Amniotic epithelial cell (primary cell): ENCODE measurements at regions not wholly inside any gene's neighbourhood (a gene's known extent, or its start where the extent isn't known, plus 50 kb on each side); places are given as distances from the start of the nearest gene placed in this dataset.
A peak's percentile ranks its signal among the peaks of the same experiment; 100 is the strongest.

Source experiments
- DNase-seq: peaks from one replicate; pipeline ENCODE4 v3.0.0-alpha.2; 2010; ENCODE audit warnings: low read depth

DNA sequence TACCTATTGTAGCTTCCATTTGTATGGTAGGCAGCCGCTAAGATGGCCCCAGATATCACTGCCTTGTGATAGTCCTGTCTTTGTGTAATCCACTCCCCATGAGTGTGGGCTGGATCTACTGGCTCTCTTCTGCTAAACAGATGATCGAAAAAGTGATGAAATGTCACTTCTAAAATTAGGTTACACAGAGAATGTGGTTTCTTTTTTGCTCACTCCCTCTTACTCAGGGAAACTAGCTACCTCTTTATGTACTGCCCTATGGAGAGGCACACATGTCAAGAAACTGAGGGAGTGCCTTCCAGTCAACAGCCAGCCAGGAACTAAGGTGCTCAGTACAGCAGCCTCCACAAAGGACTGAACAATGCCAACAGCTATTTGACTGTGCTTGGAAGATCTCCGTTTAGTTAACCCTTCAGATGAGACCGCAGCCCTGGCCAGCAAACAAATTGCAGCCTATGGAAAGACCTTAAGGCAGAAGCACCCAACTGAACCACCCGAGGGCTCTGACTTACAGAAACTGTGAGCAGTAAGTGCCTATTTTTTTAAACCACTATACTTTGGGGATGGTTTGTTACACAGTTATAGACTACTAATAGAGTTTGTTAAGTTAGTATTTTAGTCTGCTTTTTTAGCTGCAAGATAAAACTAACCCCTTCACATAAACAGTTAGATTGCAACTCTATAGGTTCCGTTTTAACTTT, 113.2 kb upstream of the MAF start:
- no peak for DNase-seq

DNA sequence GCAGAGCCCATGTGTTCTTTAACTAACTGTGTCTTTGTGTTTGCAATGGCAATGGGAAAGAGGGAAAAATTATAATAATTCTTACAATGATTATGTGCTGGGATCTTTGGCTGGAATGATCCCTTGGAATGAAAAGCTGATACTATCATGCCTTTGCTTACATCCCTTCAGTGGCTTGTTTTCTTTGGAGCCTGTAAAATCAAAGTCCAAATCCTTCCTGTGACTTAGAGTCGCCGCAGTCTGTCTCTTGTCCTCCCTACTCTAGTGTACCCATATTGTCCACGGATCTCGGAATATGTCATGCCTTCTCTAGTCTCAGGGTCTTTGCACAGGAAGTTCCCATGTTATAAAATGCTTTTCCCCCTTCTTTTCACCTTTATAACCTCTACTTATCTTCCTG, 111.7 kb upstream of the MAF start:
- DNase-seq = no peak

DNA sequence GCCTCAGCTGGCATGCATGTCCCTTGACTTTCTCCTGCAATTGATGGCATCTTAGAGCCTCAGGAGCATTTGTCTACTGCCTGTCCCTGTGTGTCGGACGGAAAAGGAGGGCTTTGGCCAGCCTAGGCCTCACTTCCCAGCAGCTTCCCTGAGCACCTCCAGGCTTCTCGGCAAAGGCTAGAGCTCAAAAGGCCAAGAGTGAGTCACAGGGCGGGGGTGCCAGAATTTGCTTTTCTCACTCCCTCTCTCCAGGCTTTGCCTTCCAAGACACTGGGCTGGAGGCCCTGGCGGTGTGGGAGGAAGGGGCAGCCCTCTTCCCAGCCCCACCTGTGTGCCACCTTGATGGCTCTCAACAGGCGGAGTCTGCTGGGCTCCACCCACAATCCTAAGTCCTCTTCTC, 107.3 kb upstream of the MAF start:
- DNase-seq = no peak

- DNase-seq = no peak
Observed at GRCh38 chr16:79703066-79703465, 102.5 kb upstream of the MAF start.

DNA sequence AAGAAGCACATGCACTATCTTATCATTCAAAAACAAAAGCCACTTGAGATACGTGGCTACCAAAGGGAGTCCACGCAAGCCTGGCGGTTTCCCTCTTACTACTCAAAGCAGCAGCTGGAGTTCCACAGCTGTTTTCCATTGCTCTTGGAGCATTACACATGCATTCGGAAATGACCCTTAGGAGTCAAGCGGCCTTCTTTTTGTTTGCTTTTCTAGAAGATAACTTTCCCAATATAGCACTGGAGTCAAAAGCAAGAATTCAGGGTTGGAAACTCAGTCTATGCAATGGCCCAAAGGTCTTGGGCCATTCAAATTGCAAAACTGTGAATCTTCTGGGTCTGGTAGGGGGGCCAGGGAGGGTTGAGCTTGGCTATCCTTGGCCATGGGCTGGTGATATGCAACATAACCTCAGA, 97.8 kb upstream of the MAF start:
- DNase-seq = no peak

GRCh38 chr16:79697562-79698112, 97.1 kb upstream of the MAF start:
- no peak for DNase-seq

DNA sequence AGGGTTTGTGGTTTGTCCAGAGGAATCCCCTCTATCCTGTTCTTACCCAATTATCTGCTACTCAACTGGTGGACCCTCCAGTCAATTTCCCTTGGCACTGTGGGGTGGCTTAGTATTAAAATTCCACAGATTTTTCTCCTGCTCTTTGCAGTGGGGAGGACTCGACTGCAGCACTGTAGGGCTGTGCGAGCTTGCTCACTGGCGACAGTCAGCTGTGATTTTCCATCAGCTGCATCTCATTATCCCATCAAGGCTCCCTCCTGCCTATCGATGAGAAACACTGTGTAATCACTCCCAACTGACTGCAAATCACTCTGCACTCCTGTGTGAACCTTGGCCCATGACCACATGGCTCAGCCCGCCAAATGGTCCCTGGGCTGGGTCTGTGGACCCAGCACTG, 90.5 kb upstream of the MAF start:
- no peak for DNase-seq

GRCh38 chr16:79690159-79690558, 89.6 kb upstream of the MAF start:
- DNase-seq = no peak

DNA sequence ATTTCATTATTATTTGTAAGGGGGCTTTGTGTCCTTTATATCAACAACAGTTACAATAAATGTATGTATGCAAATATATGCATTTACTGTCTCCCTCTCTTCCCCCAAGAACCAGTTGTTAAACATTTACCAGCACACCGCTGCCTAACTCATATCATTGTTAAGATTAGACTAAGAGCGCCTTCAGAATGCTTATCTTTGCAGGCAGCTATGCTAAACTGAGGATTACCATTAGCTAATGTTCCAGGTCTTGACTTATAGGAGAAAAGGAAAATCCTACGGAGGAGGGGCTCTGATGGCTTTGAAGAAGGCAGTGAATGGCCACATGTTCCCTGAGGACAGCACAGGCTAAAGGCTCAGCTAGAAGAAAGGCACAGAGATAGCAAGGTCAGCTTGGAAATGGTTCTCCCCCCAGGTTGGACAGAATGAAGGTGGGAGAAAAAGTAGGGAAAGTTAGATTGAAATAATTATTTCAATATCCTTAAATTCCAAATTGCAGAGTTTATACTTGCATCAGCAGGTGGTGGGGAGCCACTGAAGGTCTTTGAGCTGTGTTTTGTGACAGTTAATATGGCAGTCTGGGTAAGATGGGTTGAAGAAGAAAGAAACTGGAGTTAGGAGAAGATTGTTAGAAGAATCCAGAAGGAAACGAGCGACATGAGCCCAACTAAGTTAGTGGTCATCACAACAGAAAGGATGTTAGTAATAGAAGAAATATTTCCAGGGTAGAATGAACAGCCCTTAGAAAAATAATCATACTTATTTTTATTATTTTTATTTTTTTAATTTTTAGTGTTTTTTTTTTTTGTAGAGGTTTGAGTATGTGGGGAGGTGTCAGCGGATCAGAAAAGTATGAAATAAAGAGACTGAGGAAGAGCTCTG, 87.0 kb upstream of the MAF start:
- no peak for DNase-seq

- no peak for DNase-seq
Observed at GRCh38 chr16:79685871-79686270, 85.3 kb upstream of the MAF start.

DNA sequence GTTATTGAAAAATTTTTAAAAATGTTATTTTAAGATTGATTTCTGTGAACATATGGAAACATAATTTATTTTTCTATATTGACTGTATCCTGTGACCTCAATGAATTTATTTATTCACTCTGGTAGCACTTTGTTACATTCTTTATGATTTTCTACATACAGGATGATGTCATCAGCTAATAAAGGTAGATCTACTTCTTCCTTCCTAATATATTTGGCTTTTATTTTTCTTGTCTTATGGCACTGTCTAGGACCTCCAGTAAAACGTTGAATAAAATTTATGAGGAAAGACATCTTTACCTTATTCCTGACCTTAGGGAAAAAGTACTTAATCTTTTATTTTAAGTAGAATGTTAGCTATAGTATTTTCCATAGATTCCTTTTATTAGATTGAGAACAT, 78.8 kb upstream of the MAF start:
- no peak for DNase-seq

- no peak for DNase-seq
Observed at GRCh38 chr16:79677799-79678530, 77.4 kb upstream of the MAF start.

- DNase-seq = peak; percentile 67
Observed at GRCh38 chr16:79673635-79674034, 73.1 kb upstream of the MAF start.

DNA sequence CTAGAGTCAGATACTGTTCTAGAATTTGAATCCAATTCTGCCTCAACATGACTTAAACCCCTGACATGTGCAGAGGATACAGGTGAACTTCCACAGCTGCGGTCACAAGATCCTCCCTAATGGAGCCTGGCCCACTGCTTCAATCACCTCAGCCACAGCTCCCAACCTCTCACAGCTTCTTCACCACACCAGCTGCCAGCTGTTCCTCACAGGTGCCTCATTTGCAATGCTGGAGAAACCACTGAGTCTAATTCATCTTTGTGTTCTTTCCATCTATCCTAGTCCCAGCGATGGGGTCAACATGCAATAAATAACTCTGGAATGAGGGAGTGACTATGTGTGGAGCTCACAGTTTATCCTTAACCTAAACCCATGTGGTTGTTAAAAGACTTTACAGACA, 72.0 kb upstream of the MAF start:
- peak; percentile 8 for DNase-seq

- DNase-seq = no peak
Observed at GRCh38 chr16:79668502-79668901, 68.0 kb upstream of the MAF start.

- DNase-seq = no peak
Observed at GRCh38 chr16:79665970-79666369, 65.4 kb upstream of the MAF start.

DNA sequence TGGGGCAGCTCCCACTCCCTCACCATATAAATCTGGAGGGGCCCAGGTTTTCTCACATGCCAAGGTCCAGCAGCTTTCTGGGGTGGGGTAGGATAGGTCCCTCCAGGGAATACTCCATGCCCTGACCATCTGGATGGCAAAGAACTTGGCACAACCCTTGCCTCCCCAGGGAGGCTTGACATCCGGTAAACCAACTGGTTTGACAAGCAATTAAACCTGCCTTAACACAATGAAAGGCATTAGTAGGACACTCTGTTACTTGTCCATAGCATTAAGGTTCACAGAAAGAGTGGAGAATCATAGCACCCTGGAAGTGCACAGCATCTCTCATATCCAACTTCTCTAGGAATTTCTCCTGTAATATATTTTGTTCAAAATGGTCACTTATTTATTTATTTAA, 63.9 kb upstream of the MAF start:
- DNase-seq = no peak

DNA sequence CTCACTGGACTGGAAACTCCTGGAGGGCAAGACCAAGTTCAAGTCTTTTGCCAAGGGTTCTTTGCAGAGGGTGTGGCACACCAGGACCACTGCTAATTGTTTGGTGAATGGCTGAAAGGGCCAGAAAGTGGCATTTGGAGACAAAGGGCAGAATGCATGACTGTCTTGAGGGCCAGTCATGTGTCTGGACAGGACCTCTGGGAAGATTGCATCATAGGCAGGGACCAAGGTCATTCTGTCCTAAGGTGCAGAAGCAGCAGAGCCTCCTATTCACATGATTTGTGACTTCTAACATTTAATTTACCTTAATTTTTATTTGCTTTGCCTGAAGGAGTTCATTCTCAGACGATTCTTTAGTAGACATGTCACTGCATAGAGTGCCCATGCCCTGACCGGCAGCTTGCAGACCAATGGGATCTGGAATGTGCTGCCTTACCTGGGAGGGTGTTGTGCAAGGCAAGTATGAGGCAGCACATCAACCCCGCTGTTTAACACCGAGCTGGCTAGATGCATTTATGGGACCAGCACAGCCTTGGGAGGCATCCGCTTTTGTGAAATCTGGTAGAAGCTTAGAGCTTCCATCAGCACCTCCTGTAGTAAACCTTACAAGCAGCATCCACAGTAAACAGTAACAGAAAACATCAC, 62.3 kb upstream of the MAF start:
- no peak for DNase-seq

DNA sequence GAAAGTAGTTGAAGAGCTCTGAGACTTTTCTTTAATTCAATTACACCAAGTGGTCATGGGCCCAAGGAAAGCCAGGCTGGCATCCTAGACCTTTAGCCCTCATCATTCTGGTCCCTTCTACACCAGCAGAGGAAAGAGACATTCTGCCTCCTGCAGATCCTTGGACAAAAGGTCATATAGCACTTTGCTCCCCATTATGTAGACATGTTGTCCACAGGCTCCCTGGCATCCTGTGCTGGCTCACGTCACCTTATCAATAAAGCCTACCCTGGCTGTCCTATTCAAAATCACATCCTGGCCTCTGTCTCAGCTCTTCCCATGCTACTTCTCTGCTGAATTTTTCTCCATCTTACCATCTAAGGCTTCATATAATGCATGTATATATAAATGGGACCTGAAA, 61.6 kb upstream of the MAF start:
- no peak for DNase-seq

DNA sequence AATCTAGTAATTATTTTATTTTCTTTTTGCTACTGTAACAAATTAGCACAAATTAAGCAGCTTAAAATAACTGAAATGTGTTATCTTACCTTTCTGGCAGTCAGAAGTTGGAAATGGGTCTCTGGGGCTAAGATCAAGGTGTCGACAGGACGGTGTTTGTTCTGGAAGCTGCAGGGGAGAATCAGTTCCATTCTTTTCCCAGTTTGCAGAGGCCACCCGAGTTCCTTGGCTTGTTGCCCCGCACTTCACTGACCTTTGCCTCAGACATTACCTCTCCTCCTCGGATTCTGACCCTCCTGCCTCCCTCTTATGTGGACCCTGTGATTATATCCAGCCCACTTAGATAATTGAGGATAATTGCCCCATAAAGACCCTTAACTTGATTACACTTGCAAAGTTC, 61.0 kb upstream of the MAF start:
- no peak for DNase-seq

DNA sequence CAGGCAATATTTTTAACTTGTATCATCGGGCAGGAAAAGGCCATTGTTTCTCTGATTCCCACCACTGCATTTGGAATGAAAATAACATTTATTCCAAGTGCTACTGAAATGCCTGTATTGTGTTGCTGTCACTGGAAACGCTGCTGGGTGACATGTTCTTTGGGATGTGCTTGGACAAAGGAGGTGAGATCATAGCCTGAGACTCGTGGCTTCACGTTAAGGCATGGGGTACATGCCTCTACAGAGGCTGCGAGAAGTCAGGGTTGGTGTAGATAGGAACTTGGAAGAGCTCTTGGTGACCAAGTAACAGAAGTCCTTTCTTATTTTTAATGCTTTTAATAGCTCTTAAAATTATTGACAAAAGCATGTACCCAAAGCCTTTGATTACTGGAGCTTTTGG, 58.8 kb upstream of the MAF start:
- no peak for DNase-seq
